Mesodermal cell (in vitro differentiated cells): ENCODE measurements at regions not wholly inside any gene's neighbourhood (a gene's known extent, or its start where the extent isn't known, plus 50 kb on each side); places are given as distances from the start of the nearest gene placed in this dataset.
"Not testable (repeated sequence)": the region's sequence is repeated elsewhere in the genome, so short reads cannot be mapped to it uniquely, and the experiment has no call there.

Experiments
- H3K27ac ChIP-seq: 2 replicates; pipeline ENCODE4 v1.7.0; 2013; ENCODE audit warnings: mild to moderate bottlenecking, low read depth, low read length, moderate library complexity; ENCODE audit not compliant: severe bottlenecking
- H3K36me3 ChIP-seq: 2 replicates; pipeline ENCODE4 v1.7.1; 2013; ENCODE audit warnings: mild to moderate bottlenecking, low read length, moderate library complexity; ENCODE audit not compliant: control insufficient read depth, insufficient read depth
- H3K4me1 ChIP-seq: one replicate; pipeline ENCODE4 v1.7.1; 2013; ENCODE audit warnings: mild to moderate bottlenecking, low read length; ENCODE audit not compliant: insufficient read depth, control insufficient read depth, poor library complexity, severe bottlenecking
- H3K4me3 ChIP-seq: 2 replicates; pipeline ENCODE4 v1.7.0; 2013; ENCODE audit warnings: low read length, control low read depth, mild to moderate bottlenecking; ENCODE audit not compliant: insufficient read depth, poor library complexity, severe bottlenecking; ENCODE audit errors: extremely low read depth
- H3K9me3 ChIP-seq: 2 replicates; pipeline ENCODE4 v1.7.1; 2013; ENCODE audit warnings: mild to moderate bottlenecking, low read length, moderate library complexity; ENCODE audit not compliant: control insufficient read depth
- WGBS, 2 experiments: methylation state at CpG; one replicate each; pipeline ENCODE4 v1.1.5; 2013; ENCODE audit warnings: missing lambda C conversion rate in 2 of 2; ENCODE audit not compliant: insufficient coverage in 2 of 2; 5-methylcytosine and 5-hydroxymethylcytosine counted together

GRCh38 chr1:149635290-149635899 lies 51.7 kb downstream of the PPIAL4C start:
- H3K27ac ChIP-seq, H3K4me1 ChIP-seq, H3K4me3 ChIP-seq, H3K9me3 ChIP-seq, H3K36me3 ChIP-seq: not testable (repeated sequence)
- no CpG with 5 or more reads among the region's 10 CpGs for WGBS, 2 experiments

- whole genome bisulfite sequencing, 2 experiments = 1 to 3% methylated on average over 17 to 21 of the region's 41 CpGs
- not testable (repeated sequence) for H3K9me3 ChIP-seq, H3K36me3 ChIP-seq, H3K4me1 ChIP-seq
- Histone ChIP-seq H3K4me3 (peak overlapping the region; percentile 36), H3K27ac (peak overlapping the region; percentile 92)
Measured at GRCh38 chr1:149636286-149637122, 52.9 kb downstream of the PPIAL4C start.

- H3K4me3 ChIP-seq, H3K9me3 ChIP-seq, H3K36me3 ChIP-seq, H3K4me1 ChIP-seq, H3K27ac ChIP-seq: not testable (repeated sequence)
- 100% methylated on average over 6 of the region's 8 CpGs for WGBS, 2 experiments
Measured at GRCh38 chr1:149638481-149638880, 54.8 kb downstream of the PPIAL4C start.

GRCh38 chr1:149638901-149639658 lies 55.4 kb downstream of the PPIAL4C start:
- H3K27ac ChIP-seq, H3K9me3 ChIP-seq, H3K36me3 ChIP-seq, H3K4me3 ChIP-seq, H3K4me1 ChIP-seq: not testable (repeated sequence)
- 97 to 99% methylated on average over 11 to 13 of the region's 31 CpGs for WGBS, 2 experiments

- H3K9me3 ChIP-seq, H3K36me3 ChIP-seq, H3K4me1 ChIP-seq, H3K27ac ChIP-seq, H3K4me3 ChIP-seq: not testable (repeated sequence)
- WGBS, 2 experiments = 100% methylated on average over 1 of the region's 4 CpGs; no CpG with 5 or more reads in 1 of the 2 experiments
Measured at GRCh38 chr1:149641179-149641578, 57.5 kb downstream of the PPIAL4C start.

- H3K36me3 ChIP-seq, H3K27ac ChIP-seq, H3K4me1 ChIP-seq, H3K9me3 ChIP-seq, H3K4me3 ChIP-seq: not testable (repeated sequence)
- no CpG with 5 or more reads among the region's 1 CpG for WGBS, 2 experiments
Measured at GRCh38 chr1:149644818-149645217, 61.2 kb downstream of the PPIAL4C start.

- not testable (repeated sequence) for H3K4me1 ChIP-seq, H3K4me3 ChIP-seq, H3K9me3 ChIP-seq, H3K27ac ChIP-seq, H3K36me3 ChIP-seq
- WGBS, 2 experiments = 80% methylated on average over 1 of the region's 37 CpGs; no CpG with 5 or more reads in 1 of the 2 experiments
Measured at GRCh38 chr1:149646360-149647017, 62.8 kb downstream of the PPIAL4C start.

GRCh38 chr1:149647018-149647373 lies 63.3 kb downstream of the PPIAL4C start:
- no CpG with 5 or more reads among the region's 20 CpGs for whole genome bisulfite sequencing, 2 experiments
- H3K36me3 ChIP-seq, H3K4me1 ChIP-seq, H3K9me3 ChIP-seq, H3K4me3 ChIP-seq, H3K27ac ChIP-seq: not testable (repeated sequence)

GRCh38 chr1:149657750-149658149 lies 74.1 kb downstream of the PPIAL4C start:
- not testable (repeated sequence) for H3K9me3 ChIP-seq, H3K4me1 ChIP-seq

GRCh38 chr1:149658175-149658574 lies 74.5 kb downstream of the PPIAL4C start:
- not testable (repeated sequence) for H3K27ac ChIP-seq, H3K36me3 ChIP-seq, H3K4me1 ChIP-seq, H3K4me3 ChIP-seq, H3K9me3 ChIP-seq
- WGBS, 2 experiments = 83 to 88% methylated on average over 1 of the region's 5 CpGs

More at GRCh38 chr1:149657750-149658149, 74.1 kb downstream of the PPIAL4C start:
- not testable (repeated sequence) for H3K27ac ChIP-seq, H3K4me3 ChIP-seq, H3K36me3 ChIP-seq
- WGBS, 2 experiments = 75 to 100% methylated on average over 1 of the region's 4 CpGs
